Testis (tissue), 2 donors: ENCODE measurements at regions not wholly inside any gene's neighbourhood (a gene's known extent, or its start where the extent isn't known, plus 50 kb on each side); places are given as distances from the start of the nearest gene placed in this dataset.

Experiments used
- DNase-seq: peaks from one replicate; pipeline ENCODE4 v3.0.0-alpha.2; 2019
- H3K27ac ChIP-seq, 2 donors: fragments of 200-600 bp; sonication (generic); one replicate each; pipeline ENCODE4 v1.5.1; 2019
- H3K27me3 ChIP-seq: fragments of 200-600 bp; sonication (generic); one replicate; pipeline ENCODE4 v1.5.1; 2019
- H3K36me3 ChIP-seq: fragments of 200-600 bp; sonication (generic); one replicate; pipeline ENCODE4 v1.5.1; 2017; ENCODE audit warnings: low read depth; ENCODE audit errors: missing control alignments
- H3K4me1 ChIP-seq: fragments of 200-600 bp; sonication (generic); one replicate; pipeline ENCODE4 v1.5.1; 2019
- H3K4me3 ChIP-seq, 2 donors: fragments of 200-600 bp; sonication (generic); one replicate each; pipeline ENCODE4 v1.5.1; 2017 to 2019
- H3K9me3 ChIP-seq: fragments of 200-600 bp; sonication (generic); one replicate; pipeline ENCODE4 v1.5.1; 2017
- POLR2A ChIP-seq: fragments of 450-650 bp; IDR thresholded peaks from one replicate; pipeline ENCODE4 v1.6.1; 2017; ENCODE audit warnings: antibody characterized with exemption, mild to moderate bottlenecking, moderate library complexity
- WGBS, 2 donors: methylation state at CpG; one replicate each; pipeline ENCODE4 v1.1.5; 2018; 5-methylcytosine and 5-hydroxymethylcytosine counted together
- intact Hi-C: fragments of 100-400 bp; cut with DNase I; formaldehyde crosslinking; loops from one replicate; pipeline ENCODE4 v1.15.1; 2023; ENCODE audit warnings: low total_unique reads
- TF ChIP-seq, protein P1 (sequence below), 3 experiments: fragments of 450-650 bp in 2 of 3; fragments of 200-600 bp in 1 of 3; sonication (generic) in 1 of 3; IDR thresholded peaks; one replicate each; pipeline ENCODE4 v1.5.1; 2016 to 2019; ENCODE audit warnings: antibody characterized with exemption in 3 of 3, mild to moderate bottlenecking in 2 of 3, moderate library complexity in 1 of 3

DNA sequence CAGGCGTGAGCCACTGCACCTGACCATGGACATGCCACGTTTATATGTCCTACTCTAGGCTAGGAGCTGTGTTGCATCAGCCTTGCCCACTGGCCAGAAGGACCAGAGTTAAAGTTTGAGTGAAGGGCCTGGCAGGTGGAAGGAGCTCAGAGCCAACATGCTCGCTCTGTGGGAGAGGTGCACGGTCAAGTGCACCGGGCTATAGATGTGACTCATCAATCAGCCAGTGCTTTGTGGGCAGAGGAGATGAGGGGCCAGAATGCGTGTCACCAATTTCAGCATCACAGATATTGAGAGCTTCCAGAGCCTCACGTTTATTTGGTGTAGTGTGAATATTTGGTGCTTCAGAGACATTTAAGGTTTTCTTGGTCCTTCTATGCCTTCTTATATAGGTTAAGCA lies 137.3 kb upstream of the KBTBD8 start:
- no peaks in the 10 kb centered on the region for H3K27me3 ChIP-seq
- H3K27ac ChIP-seq: no peak overlapping the region
- H3K4me3 ChIP-seq: no peak overlapping the region
- no peaks in the 10 kb centered on the region for H3K36me3 ChIP-seq
- intact Hi-C loops: no loop called here
- DNase-seq: no peak
- no peak for TF ChIP-seq POLR2A
- TF ChIP-seq, protein P1, sequence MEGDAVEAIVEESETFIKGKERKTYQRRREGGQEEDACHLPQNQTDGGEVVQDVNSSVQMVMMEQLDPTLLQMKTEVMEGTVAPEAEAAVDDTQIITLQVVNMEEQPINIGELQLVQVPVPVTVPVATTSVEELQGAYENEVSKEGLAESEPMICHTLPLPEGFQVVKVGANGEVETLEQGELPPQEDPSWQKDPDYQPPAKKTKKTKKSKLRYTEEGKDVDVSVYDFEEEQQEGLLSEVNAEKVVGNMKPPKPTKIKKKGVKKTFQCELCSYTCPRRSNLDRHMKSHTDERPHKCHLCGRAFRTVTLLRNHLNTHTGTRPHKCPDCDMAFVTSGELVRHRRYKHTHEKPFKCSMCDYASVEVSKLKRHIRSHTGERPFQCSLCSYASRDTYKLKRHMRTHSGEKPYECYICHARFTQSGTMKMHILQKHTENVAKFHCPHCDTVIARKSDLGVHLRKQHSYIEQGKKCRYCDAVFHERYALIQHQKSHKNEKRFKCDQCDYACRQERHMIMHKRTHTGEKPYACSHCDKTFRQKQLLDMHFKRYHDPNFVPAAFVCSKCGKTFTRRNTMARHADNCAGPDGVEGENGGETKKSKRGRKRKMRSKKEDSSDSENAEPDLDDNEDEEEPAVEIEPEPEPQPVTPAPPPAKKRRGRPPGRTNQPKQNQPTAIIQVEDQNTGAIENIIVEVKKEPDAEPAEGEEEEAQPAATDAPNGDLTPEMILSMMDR (IDR thresholded peaks at IDR 0.05): no peak
- no peaks in the 10 kb centered on the region for H3K9me3 ChIP-seq
- WGBS, 2 donors: 84 to 96% methylated on average over 7 of the region's 7 CpGs
- H3K4me1 ChIP-seq: no peaks in the 10 kb centered on the region

DNA sequence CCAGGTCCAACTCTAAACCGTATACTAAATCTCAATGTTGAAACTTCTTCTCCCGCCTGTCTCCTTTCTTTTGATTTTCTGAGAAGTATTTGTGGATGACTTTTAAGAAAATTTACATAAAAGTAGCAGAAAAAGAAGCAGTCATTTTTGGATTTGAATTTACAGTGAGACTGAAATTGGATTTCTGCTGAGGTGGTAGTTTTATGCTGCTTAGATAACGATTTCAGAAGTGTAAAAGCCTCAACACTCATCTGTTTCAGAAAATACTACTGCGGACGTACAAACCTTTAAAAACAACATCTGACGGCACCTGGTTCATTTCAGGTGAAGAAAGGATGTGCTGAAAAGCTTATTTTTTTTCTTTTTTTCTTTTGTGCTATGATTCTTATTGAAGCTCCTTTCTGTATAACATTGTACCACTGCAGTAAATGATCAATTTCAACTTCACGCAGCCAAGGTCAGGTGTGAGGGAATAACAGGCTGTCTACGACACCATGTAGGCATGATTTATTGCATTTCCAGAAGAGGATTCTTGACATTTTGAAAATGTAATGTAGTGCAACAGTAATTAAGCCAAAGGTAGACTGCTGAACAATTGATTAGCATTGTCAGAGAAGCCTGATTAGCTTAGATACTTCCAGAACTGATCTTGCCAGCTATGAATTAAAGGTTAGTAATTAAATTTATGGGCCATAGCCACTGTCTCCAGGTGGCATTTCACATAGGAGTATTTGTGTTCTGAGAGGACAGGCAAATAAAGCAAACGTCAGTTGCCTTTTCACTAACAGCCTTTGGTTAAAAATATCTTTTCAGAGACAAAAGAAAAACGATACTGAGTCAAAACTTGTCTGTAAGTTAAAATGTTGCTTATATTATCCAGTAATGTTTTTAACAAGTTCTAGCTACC lies 134.6 kb upstream of the KBTBD8 start:
- DNase-seq: no peak
- intact Hi-C loops: no loop called here
- no peaks in the 10 kb centered on the region for H3K36me3 ChIP-seq
- H3K9me3 ChIP-seq: no peaks in the 10 kb centered on the region
- H3K4me1 ChIP-seq: no peaks in the 10 kb centered on the region
- no peak for TF ChIP-seq POLR2A
- TF ChIP-seq, protein P1 (IDR thresholded peaks at IDR 0.05): no peak
- H3K27ac ChIP-seq: no peak overlapping the region
- no peak overlapping the region for H3K4me3 ChIP-seq
- H3K27me3 ChIP-seq: no peaks in the 10 kb centered on the region
- 66 to 70% methylated on average over 10 of the region's 10 CpGs for WGBS, 2 donors

DNA sequence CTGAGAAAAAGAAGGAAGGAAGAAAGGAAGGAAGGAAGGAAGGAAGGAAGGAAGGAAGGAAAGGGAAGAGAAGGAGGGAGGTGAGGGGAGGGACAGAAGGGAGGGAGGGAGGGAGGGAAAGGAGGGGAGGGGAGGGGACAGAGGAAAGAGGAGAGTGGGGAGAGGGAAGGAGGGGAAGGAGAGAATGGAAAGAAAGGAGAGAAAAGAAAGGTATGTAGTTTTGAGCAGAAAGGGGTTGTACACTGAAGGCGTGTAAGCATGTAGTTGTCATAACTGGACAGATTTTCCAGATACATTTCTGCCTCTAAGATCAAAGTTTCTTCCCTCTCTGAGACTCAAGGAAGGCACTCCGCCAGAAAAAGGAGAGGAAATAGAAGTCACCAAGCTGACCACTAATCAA lies 113.4 kb upstream of the KBTBD8 start:
- Histone ChIP-seq H3K4me1 (no peaks in the 10 kb centered on the region), H3K27ac (no peak overlapping the region), H3K9me3 (no peaks in the 10 kb centered on the region), H3K36me3 (no peaks in the 10 kb centered on the region), H3K27me3 (no peaks in the 10 kb centered on the region), H3K4me3 (no peak overlapping the region)
- no peak for DNase-seq
- WGBS, 2 donors: 83 to 86% methylated on average over 2 of the region's 2 CpGs
- intact Hi-C loops: no loop called here
- TF ChIP-seq, protein P1 (IDR thresholded peaks at IDR 0.05): no peak
- TF ChIP-seq POLR2A: no peak

DNA sequence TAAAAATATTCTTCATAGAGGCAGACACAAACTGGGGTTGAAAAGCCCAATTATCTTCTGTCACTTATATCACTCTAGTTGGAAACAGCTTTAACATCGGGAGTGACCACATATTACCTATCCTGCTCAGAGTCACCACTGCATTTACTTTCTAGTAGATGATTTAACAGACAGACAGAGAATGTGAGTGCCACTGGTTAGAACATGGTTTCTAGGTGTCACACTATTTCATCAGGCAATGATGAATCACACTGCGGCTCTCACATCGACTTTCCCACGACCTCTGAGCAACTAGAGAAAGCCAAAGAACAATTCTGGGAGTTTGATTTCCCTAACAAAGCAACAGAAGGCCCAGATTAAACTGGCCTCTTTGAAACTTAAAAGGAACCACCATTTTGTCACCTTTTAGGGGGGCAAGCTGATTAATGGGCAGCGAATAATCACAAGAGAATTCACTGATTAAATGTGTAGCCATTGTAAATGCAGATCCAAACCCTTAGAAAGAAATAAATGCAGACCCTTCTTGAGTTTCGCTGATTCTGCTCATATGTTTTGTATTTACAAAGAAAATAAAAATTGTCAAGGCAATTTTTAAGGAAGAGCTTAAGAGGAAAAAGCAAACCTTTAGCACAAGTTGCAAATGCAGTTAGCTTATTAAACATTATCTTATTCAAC lies 112.6 kb upstream of the KBTBD8 start:
- no peak for DNase-seq
- WGBS, 2 donors: 65 to 81% methylated on average over 6 of the region's 6 CpGs
- H3K4me1 ChIP-seq: no peaks in the 10 kb centered on the region
- H3K9me3 ChIP-seq: no peaks in the 10 kb centered on the region
- TF ChIP-seq, protein P1 (IDR thresholded peaks at IDR 0.05): no peak
- TF ChIP-seq POLR2A: no peak
- no peak overlapping the region for H3K27ac ChIP-seq
- intact Hi-C loops: no loop called here
- H3K27me3 ChIP-seq: no peaks in the 10 kb centered on the region
- no peaks in the 10 kb centered on the region for H3K36me3 ChIP-seq
- no peak overlapping the region for H3K4me3 ChIP-seq
